ENCODE measurements at regions not wholly inside any gene's neighbourhood (a gene's known extent, or its start where the extent isn't known, plus 50 kb on each side); places are given as distances from the start of the nearest gene placed in this dataset.
"Not testable (repeated sequence)": the region's sequence is repeated elsewhere in the genome, so short reads cannot be mapped to it uniquely, and the experiment has no call there.

GRCh38 chr1:144516172-144516571, 54.7 kb upstream of the NBPF15 start:
- not testable (repeated sequence) for DNase-seq (ENCODE audit: low spot score)

GRCh38 chr1:144516906-144517305, 55.4 kb upstream of the NBPF15 start:
- not testable (repeated sequence) for DNase-seq (ENCODE audit: low spot score)

GRCh38 chr1:144518439-144518838, 57.0 kb upstream of the NBPF15 start:
- DNase-seq (ENCODE audit: low spot score), result not testable (repeated sequence)

GRCh38 chr1:144519528-144520189, 58.2 kb upstream of the NBPF15 start:
- not testable (repeated sequence) for DNase-seq (ENCODE audit: low spot score)

- peak; percentile 93 for DNase-seq (ENCODE audit: low spot score)
Measured at GRCh38 chr1:144523661-144524407, 62.4 kb upstream of the NBPF15 start.

- DNase-seq (ENCODE audit: low spot score), result not testable (repeated sequence)
Measured at GRCh38 chr1:144532156-144532607, 60.5 kb upstream of the PPIAL4F start.

GRCh38 chr1:144533480-144533879, 59.2 kb upstream of the PPIAL4F start:
- DNase-seq (ENCODE audit: low spot score), result peak; percentile 43

GRCh38 chr1:144534286-144534685, 58.4 kb upstream of the PPIAL4F start:
- not testable (repeated sequence) for DNase-seq (ENCODE audit: low spot score)

GRCh38 chr1:144536677-144537076, 56.0 kb upstream of the PPIAL4F start:
- DNase-seq (ENCODE audit: low spot score), result not testable (repeated sequence)

- DNase-seq (ENCODE audit: low spot score), result not testable (repeated sequence)
Measured at GRCh38 chr1:144537234-144537633, 55.5 kb upstream of the PPIAL4F start.

GRCh38 chr1:144538736-144539135, 54.0 kb upstream of the PPIAL4F start:
- not testable (repeated sequence) for DNase-seq (ENCODE audit: low spot score)

GRCh38 chr1:144539191-144539960, 53.3 kb upstream of the PPIAL4F start:
- not testable (repeated sequence) for DNase-seq (ENCODE audit: low spot score)

Small RNAs in the stretch of these regions (small RNA-seq; reads per million reads assigned to genes)
- gene RF00003, result 0.47 to 1.5 reads per million in 2 experiments

All from SK-N-DZ (cell line).